Ovary (tissue), 3 donors: ENCODE measurements at regions not wholly inside any gene's neighbourhood (a gene's known extent, or its start where the extent isn't known, plus 50 kb on each side); places are given as distances from the start of the nearest gene placed in this dataset.

Experiments used
- EP300 ChIP-seq: sonication (generic); formaldehyde crosslinking; IDR thresholded peaks from one replicate; pipeline ENCODE4 v1.6.1; 2017; ENCODE audit warnings: antibody characterized with exemption
- POLR2A ChIP-seq: fragments of 450-650 bp; IDR thresholded peaks from one replicate; pipeline ENCODE4 v1.6.1; 2017; ENCODE audit warnings: antibody characterized with exemption, mild to moderate bottlenecking, moderate library complexity
- TF ChIP-seq, protein P1 (sequence below), 3 donors: fragments of 450-650 bp in 2 of 3; fragments of 200-600 bp in 1 of 3; IDR thresholded peaks; one replicate each; pipeline versions ENCODE4 v1.5.1 to v1.8.0; 2016 to 2022; ENCODE audit warnings: antibody characterized with exemption in 3 of 3, mild to moderate bottlenecking in 1 of 3
- donor health status: DM: no; HTN: no; CAD: no.

DNA sequence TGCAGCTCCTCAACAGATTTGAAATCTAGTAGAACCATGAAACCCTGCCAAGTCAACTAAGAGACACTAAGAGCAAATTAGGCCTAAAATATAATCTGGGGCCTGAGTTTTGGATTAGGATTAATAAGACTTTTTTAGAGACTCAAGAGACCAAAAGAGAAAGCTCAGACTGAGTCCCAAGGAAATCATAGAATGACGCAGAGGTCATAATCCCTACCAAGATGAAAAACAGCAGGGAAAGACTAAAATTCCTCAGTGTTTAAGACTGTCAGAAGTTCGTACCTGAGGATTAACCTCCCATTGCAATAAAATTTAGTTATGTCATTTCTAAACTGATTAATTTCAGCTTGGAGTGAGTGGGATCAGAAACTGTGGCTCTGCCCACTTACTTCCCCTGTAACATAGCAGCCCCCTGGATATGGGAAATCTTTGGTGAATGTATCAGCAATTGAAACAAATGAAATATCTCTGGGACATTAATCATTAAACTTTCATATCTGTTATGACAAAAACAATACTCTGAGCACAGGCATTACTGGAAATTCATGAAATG is 200.3 kb downstream of the EDN1 start:
- TF ChIP-seq EP300, result no peak
- TF ChIP-seq, protein P1, sequence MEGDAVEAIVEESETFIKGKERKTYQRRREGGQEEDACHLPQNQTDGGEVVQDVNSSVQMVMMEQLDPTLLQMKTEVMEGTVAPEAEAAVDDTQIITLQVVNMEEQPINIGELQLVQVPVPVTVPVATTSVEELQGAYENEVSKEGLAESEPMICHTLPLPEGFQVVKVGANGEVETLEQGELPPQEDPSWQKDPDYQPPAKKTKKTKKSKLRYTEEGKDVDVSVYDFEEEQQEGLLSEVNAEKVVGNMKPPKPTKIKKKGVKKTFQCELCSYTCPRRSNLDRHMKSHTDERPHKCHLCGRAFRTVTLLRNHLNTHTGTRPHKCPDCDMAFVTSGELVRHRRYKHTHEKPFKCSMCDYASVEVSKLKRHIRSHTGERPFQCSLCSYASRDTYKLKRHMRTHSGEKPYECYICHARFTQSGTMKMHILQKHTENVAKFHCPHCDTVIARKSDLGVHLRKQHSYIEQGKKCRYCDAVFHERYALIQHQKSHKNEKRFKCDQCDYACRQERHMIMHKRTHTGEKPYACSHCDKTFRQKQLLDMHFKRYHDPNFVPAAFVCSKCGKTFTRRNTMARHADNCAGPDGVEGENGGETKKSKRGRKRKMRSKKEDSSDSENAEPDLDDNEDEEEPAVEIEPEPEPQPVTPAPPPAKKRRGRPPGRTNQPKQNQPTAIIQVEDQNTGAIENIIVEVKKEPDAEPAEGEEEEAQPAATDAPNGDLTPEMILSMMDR (IDR thresholded peaks at IDR 0.05), result no peak
- TF ChIP-seq POLR2A, result no peak
